Prostate gland (tissue), 2 donors: ENCODE measurements at regions not wholly inside any gene's neighbourhood (a gene's known extent, or its start where the extent isn't known, plus 50 kb on each side); places are given as distances from the start of the nearest gene placed in this dataset.

Experiments used
- DNase-seq: peaks from one replicate; pipeline ENCODE4 v3.0.0-alpha.2; 2019; ENCODE audit warnings: low spot score
- H3K27ac ChIP-seq, 2 donors: fragments of 200-600 bp; sonication (generic); 2 replicates each; pipeline ENCODE4 v1.5.1; 2017 to 2019
- H3K27me3 ChIP-seq: fragments of 200-600 bp; sonication (generic); replicated peaks from 2 replicates; pipeline ENCODE4 v1.5.1; 2019; ENCODE audit not compliant: insufficient read depth
- H3K36me3 ChIP-seq, 2 donors: fragments of 200-600 bp; sonication (generic); 1 replicate in 1 of 2; 2 replicates in 1 of 2; pipeline versions ENCODE4 v1.5.1 to v1.8.1; 2017 to 2019
- H3K4me1 ChIP-seq: fragments of 200-600 bp; sonication (generic); replicated peaks from 2 replicates; pipeline ENCODE4 v1.5.1; 2019
- H3K4me3 ChIP-seq, 2 donors: fragments of 200-600 bp; sonication (generic); 2 replicates each; pipeline ENCODE4 v1.5.1; 2017 to 2019
- H3K9me3 ChIP-seq: fragments of 200-600 bp; sonication (generic); 2 replicates; pipeline ENCODE4 v1.5.1; 2017
- CTCF ChIP-seq, 4 experiments: fragments of 200-600 bp in 2 of 4; fragments of 450-650 bp in 2 of 4; sonication (generic) in 2 of 4; IDR thresholded peaks; 1 replicate in 3 of 4; 2 replicates in 1 of 4; pipeline ENCODE4 v1.5.1; 2016 to 2019; ENCODE audit warnings: antibody characterized with exemption in 4 of 4, mild to moderate bottlenecking in 2 of 4, moderate library complexity in 2 of 4
- POLR2A ChIP-seq: fragments of 450-650 bp; IDR thresholded peaks from one replicate; pipeline ENCODE4 v1.6.1; 2016; ENCODE audit warnings: antibody characterized with exemption, mild to moderate bottlenecking
- POLR2AphosphoS5 ChIP-seq: sonication (generic); formaldehyde crosslinking; IDR thresholded peaks from one replicate; pipeline ENCODE4 v1.6.1; 2017; ENCODE audit warnings: antibody characterized with exemption
- WGBS: methylation state at CpG from one replicate; pipeline ENCODE4 v1.1.5; 2018; 5-methylcytosine and 5-hydroxymethylcytosine counted together
- intact Hi-C: fragments of 100-400 bp; cut with DNase I; formaldehyde crosslinking; loops from one replicate; pipeline ENCODE4 v1.14.2; 2022

- no peak overlapping the region for H3K4me3 ChIP-seq
- H3K4me1 ChIP-seq = no peaks in the 10 kb centered on the region
- WGBS = 44% methylated on average over 7 of the region's 7 CpGs
- H3K36me3 ChIP-seq = no peaks in the 10 kb centered on the region
- no peaks in the 10 kb centered on the region for H3K27me3 ChIP-seq
- no peaks in the 10 kb centered on the region for H3K9me3 ChIP-seq
- no peak for DNase-seq
- intact Hi-C loops = no loop called here
- TF ChIP-seq CTCF (IDR thresholded peaks at IDR 0.05) (no peak), POLR2AphosphoS5 (no peak), POLR2A (no peak)
- no peak overlapping the region for H3K27ac ChIP-seq
These were observed 253.0 kb upstream of the NSMCE3 start for GRCh38 chr15:29522373-29523276.

GRCh38 chr15:29518442-29518841, 248.8 kb upstream of the NSMCE3 start:
- no peaks in the 10 kb centered on the region for H3K4me1 ChIP-seq
- no peak for TF ChIP-seq POLR2AphosphoS5
- no peak for TF ChIP-seq POLR2A
- TF ChIP-seq CTCF (IDR thresholded peaks at IDR 0.05) = no peak
- H3K36me3 ChIP-seq = no peaks in the 10 kb centered on the region
- no peaks in the 10 kb centered on the region for H3K27me3 ChIP-seq
- no peak overlapping the region for H3K4me3 ChIP-seq
- H3K9me3 ChIP-seq = no peaks in the 10 kb centered on the region
- intact Hi-C loops = no loop called here
- DNase-seq = no peak
- WGBS = 65% methylated on average over 4 of the region's 4 CpGs
- H3K27ac ChIP-seq = no peak overlapping the region

- TF ChIP-seq POLR2A (no peak), CTCF (IDR thresholded peaks at IDR 0.05) (no peak), POLR2AphosphoS5 (no peak)
- H3K4me3 ChIP-seq = no peak overlapping the region
- no peaks in the 10 kb centered on the region for H3K27me3 ChIP-seq
- 90% methylated on average over 4 of the region's 4 CpGs for WGBS
- intact Hi-C loops = no loop called here
- H3K27ac ChIP-seq = no peak overlapping the region
- no peak for DNase-seq
- no peaks in the 10 kb centered on the region for H3K4me1 ChIP-seq
- H3K9me3 ChIP-seq = no peaks in the 10 kb centered on the region
- H3K36me3 ChIP-seq = no peaks in the 10 kb centered on the region
These were observed 248.2 kb upstream of the NSMCE3 start for GRCh38 chr15:29517829-29518228.

- H3K4me3 ChIP-seq = no peak overlapping the region
- no peaks in the 10 kb centered on the region for H3K27me3 ChIP-seq
- 77% methylated on average over 3 of the region's 3 CpGs for WGBS
- H3K36me3 ChIP-seq = no peaks in the 10 kb centered on the region
- intact Hi-C loops = no loop called here
- H3K27ac ChIP-seq = no peak overlapping the region
- TF ChIP-seq POLR2AphosphoS5 (no peak), POLR2A (no peak), CTCF (IDR thresholded peaks at IDR 0.05) (no peak)
- DNase-seq = no peak
- H3K4me1 ChIP-seq = no peaks in the 10 kb centered on the region
- H3K9me3 ChIP-seq = no peaks in the 10 kb centered on the region
These were observed 247.3 kb upstream of the NSMCE3 start for GRCh38 chr15:29516929-29517328.

- DNase-seq = no peak
- H3K27me3 ChIP-seq = no peaks in the 10 kb centered on the region
- 78% methylated on average over 4 of the region's 4 CpGs for WGBS
- H3K4me3 ChIP-seq = no peak overlapping the region
- intact Hi-C loops = no loop called here
- H3K9me3 ChIP-seq = no peaks in the 10 kb centered on the region
- no peak for TF ChIP-seq POLR2A
- no peak for TF ChIP-seq CTCF (IDR thresholded peaks at IDR 0.05)
- no peak for TF ChIP-seq POLR2AphosphoS5
- H3K27ac ChIP-seq = no peak overlapping the region
- H3K4me1 ChIP-seq = no peaks in the 10 kb centered on the region
- H3K36me3 ChIP-seq = no peaks in the 10 kb centered on the region
These were observed 245.3 kb upstream of the NSMCE3 start for GRCh38 chr15:29514926-29515325.
